HG03135 (cell line): ENCODE measurements at regions not wholly inside any gene's neighbourhood (a gene's known extent, or its start where the extent isn't known, plus 50 kb on each side); places are given as distances from the start of the nearest gene placed in this dataset.

Source experiments
- ATAC-seq: cut with Tn5 transposase; IDR thresholded peaks from one replicate; pipeline ENCODE4 v1.9.1; 2021; ENCODE audit warnings: mild to moderate bottlenecking, moderate library complexity; ENCODE audit not compliant: unreplicated experiment

GRCh38 chr4:137343221-137343620 is 189.1 kb downstream of the PCDH18 start:
- ATAC-seq: no peak

- ATAC-seq: no peak
These were observed 199.3 kb downstream of the PCDH18 start for GRCh38 chr4:137333031-137333430.

- no peak for ATAC-seq
These were observed 220.0 kb downstream of the PCDH18 start for GRCh38 chr4:137312257-137312656.

- no peak for ATAC-seq
These were observed 221.5 kb downstream of the PCDH18 start for GRCh38 chr4:137310593-137311490.

- no peak for ATAC-seq
These were observed 222.1 kb downstream of the PCDH18 start for GRCh38 chr4:137310166-137310565.

GRCh38 chr4:137309424-137309823 is 222.9 kb downstream of the PCDH18 start:
- ATAC-seq: no peak

GRCh38 chr4:137307806-137308205 is 224.5 kb downstream of the PCDH18 start:
- no peak for ATAC-seq

GRCh38 chr4:137300776-137301175 is 231.5 kb downstream of the PCDH18 start:
- ATAC-seq: no peak

GRCh38 chr4:137299281-137299680 is 233.0 kb downstream of the PCDH18 start:
- no peak for ATAC-seq

GRCh38 chr4:137293281-137293680 is 239.0 kb downstream of the PCDH18 start:
- no peak for ATAC-seq

- no peak for ATAC-seq
These were observed 248.6 kb downstream of the PCDH18 start for GRCh38 chr4:137283737-137284136.

GRCh38 chr4:137278431-137278830 is 253.9 kb downstream of the PCDH18 start:
- ATAC-seq: no peak

GRCh38 chr4:137274404-137274803 is 257.9 kb downstream of the PCDH18 start:
- no peak for ATAC-seq

GRCh38 chr4:137267024-137267423 is 265.3 kb downstream of the PCDH18 start:
- ATAC-seq: no peak

- no peak for ATAC-seq
These were observed 265.8 kb downstream of the PCDH18 start for GRCh38 chr4:137266511-137266910.

- ATAC-seq: no peak
These were observed 269.1 kb downstream of the PCDH18 start for GRCh38 chr4:137263206-137263605.

GRCh38 chr4:137253949-137254348 is 278.3 kb downstream of the PCDH18 start:
- ATAC-seq: no peak

GRCh38 chr4:137249112-137249511 is 283.2 kb downstream of the PCDH18 start:
- ATAC-seq: no peak

GRCh38 chr4:137238456-137239162 is 293.7 kb downstream of the PCDH18 start:
- no peak for ATAC-seq

- no peak for ATAC-seq
These were observed 305.4 kb downstream of the PCDH18 start for GRCh38 chr4:137226900-137227299.

- ATAC-seq: no peak
These were observed 306.1 kb downstream of the PCDH18 start for GRCh38 chr4:137226221-137226620.
